Neuronal stem cell (in vitro differentiated cells): ENCODE measurements at regions not wholly inside any gene's neighbourhood (a gene's known extent, or its start where the extent isn't known, plus 50 kb on each side); places are given as distances from the start of the nearest gene placed in this dataset.
"Not testable (repeated sequence)": the region's sequence is repeated elsewhere in the genome, so short reads cannot be mapped to it uniquely, and the experiment has no call there.

ENCODE experiments used
- DNase-seq: peaks from one replicate; pipeline ENCODE4 v3.0.0-alpha.2; 2013; ENCODE audit warnings: low spot score
- H2AFZ ChIP-seq: one replicate; pipeline ENCODE4 v1.6.1; 2013; ENCODE audit warnings: mild to moderate bottlenecking, low read length, inconsistent platforms
- H2AK5ac ChIP-seq: 2 replicates; pipeline ENCODE4 v1.6.1; 2013; ENCODE audit warnings: low read depth, mild to moderate bottlenecking, inconsistent platforms, low read length, moderate library complexity, mixed read lengths
- H2BK120ac ChIP-seq: 2 replicates; pipeline ENCODE4 v1.6.1; 2013; ENCODE audit warnings: low read depth, mild to moderate bottlenecking, inconsistent platforms, low read length, moderate library complexity, mixed read lengths
- H2BK12ac ChIP-seq: one replicate; pipeline ENCODE4 v1.6.1; 2013; ENCODE audit warnings: low read length, inconsistent platforms
- H2BK15ac ChIP-seq: 2 replicates; pipeline ENCODE4 v1.6.1; 2013; ENCODE audit warnings: mild to moderate bottlenecking, low read length, inconsistent platforms, mixed read lengths
- H2BK5ac ChIP-seq: one replicate; pipeline ENCODE4 v1.6.1; 2013; ENCODE audit warnings: inconsistent platforms, mild to moderate bottlenecking, low read length, moderate library complexity
- H3K14ac ChIP-seq: one replicate; pipeline ENCODE4 v1.6.1; 2013; ENCODE audit warnings: low read length, inconsistent platforms
- H3K18ac ChIP-seq: 2 replicates; pipeline ENCODE4 v1.6.1; 2013; ENCODE audit warnings: low read length, inconsistent platforms
- H3K23ac ChIP-seq: 2 replicates; pipeline ENCODE4 v1.6.1; 2013; ENCODE audit warnings: low read depth, mild to moderate bottlenecking, mixed read lengths, low read length, inconsistent platforms; ENCODE audit not compliant: poor library complexity
- H3K27ac ChIP-seq: replicated peaks from 3 replicates; pipeline ENCODE4 v1.5.1; 2013; ENCODE audit warnings: low read length, inconsistent platforms
- H3K27me3 ChIP-seq, 3 experiments: 2 replicates each; pipeline ENCODE4 v1.6.1; 2013; ENCODE audit warnings: low read length in 3 of 3, mild to moderate bottlenecking in 2 of 3, inconsistent platforms in 1 of 3, low read depth in 1 of 3, mixed read lengths in 1 of 3, moderate library complexity in 1 of 3; ENCODE audit not compliant: control insufficient read depth in 3 of 3, insufficient read depth in 3 of 3
- H3K36me3 ChIP-seq, 2 donors: replicated peaks in 1 of 2; 2 replicates each; pipeline ENCODE4 v1.6.1; 2013; ENCODE audit warnings: low read length in 2 of 2; ENCODE audit not compliant: control insufficient read depth in 2 of 2, insufficient read depth in 2 of 2
- H3K4ac ChIP-seq: 2 replicates; pipeline ENCODE4 v1.6.1; 2013; ENCODE audit warnings: inconsistent platforms, mild to moderate bottlenecking, low read length, moderate library complexity
- H3K4me1 ChIP-seq, 2 donors: 1 replicate in 1 of 2; 2 replicates in 1 of 2; pipeline ENCODE4 v1.6.1; 2013; ENCODE audit warnings: low read length in 2 of 2, low read depth in 1 of 2; ENCODE audit not compliant: control insufficient read depth in 2 of 2, insufficient read depth in 1 of 2
- H3K4me2 ChIP-seq: one replicate; pipeline ENCODE4 v1.6.1; 2013; ENCODE audit warnings: mild to moderate bottlenecking, low read length, inconsistent platforms; ENCODE audit not compliant: insufficient read depth, poor library complexity, severe bottlenecking
- H3K4me3 ChIP-seq, 2 donors: 2 replicates each; pipeline ENCODE4 v1.5.1; 2013; ENCODE audit warnings: low read length in 2 of 2, mild to moderate bottlenecking in 2 of 2, inconsistent platforms in 1 of 2, moderate library complexity in 1 of 2
- H3K79me1 ChIP-seq: one replicate; pipeline ENCODE4 v1.6.1; 2013; ENCODE audit warnings: low read depth, mild to moderate bottlenecking, inconsistent platforms, low read length, moderate library complexity
- H3K9ac ChIP-seq: one replicate; pipeline ENCODE4 v1.6.1; 2013; ENCODE audit warnings: mild to moderate bottlenecking, low read depth, low read length, inconsistent platforms; ENCODE audit not compliant: poor library complexity
- H3K9me3 ChIP-seq, 2 donors: replicated peaks in 1 of 2; 2 replicates each; pipeline versions ENCODE3 to v1.6.1; 2013; ENCODE audit warnings: low read length in 2 of 2, mild to moderate bottlenecking in 2 of 2, inconsistent platforms in 1 of 2, low read depth in 1 of 2, mixed read lengths in 1 of 2, moderate library complexity in 1 of 2; ENCODE audit not compliant: control insufficient read depth in 2 of 2, insufficient read depth in 1 of 2
- H4K8ac ChIP-seq: one replicate; pipeline ENCODE4 v1.6.1; 2013; ENCODE audit warnings: low read depth, mild to moderate bottlenecking, inconsistent platforms, low read length, moderate library complexity
- H4K91ac ChIP-seq: one replicate; pipeline ENCODE4 v1.6.1; 2013; ENCODE audit warnings: low read length, low read depth, mild to moderate bottlenecking, inconsistent platforms; ENCODE audit not compliant: poor library complexity
- WGBS, 2 donors: extraction: QIAGEN DNeasy Blood & Tissue Kit; methylation state at CpG; one replicate each; pipeline ENCODE4 v1.1.7; 2013; ENCODE audit warnings: missing lambda C conversion rate in 2 of 2, mixed read lengths in 1 of 2; ENCODE audit not compliant: insufficient read length in 2 of 2, insufficient replicate concordance in 1 of 2; ENCODE audit errors: extremely low coverage in 2 of 2; 5-methylcytosine and 5-hydroxymethylcytosine counted together

GRCh38 chr20:19056909-19057308 is 155.5 kb upstream of the SLC24A3 start:
- Histone ChIP-seq H3K36me3 (no peaks in the 10 kb centered on the region), H3K4me3 (no peak overlapping the region), H4K91ac (no peak overlapping the region), H2BK15ac (no peak overlapping the region), H3K9me3 (no peaks in the 10 kb centered on the region), H2AFZ (no peak overlapping the region), H3K14ac (no peak overlapping the region), H2BK12ac (no peak overlapping the region), H3K79me1 (no peaks in the 10 kb centered on the region), H3K27ac (no peak overlapping the region), H3K4me1 (no peaks in the 10 kb centered on the region), H3K9ac (no peak overlapping the region), H3K4me2 (no peak overlapping the region), H2AK5ac (no peak overlapping the region), H3K4ac (no peak overlapping the region), H3K23ac (no peak overlapping the region), H2BK5ac (no peak overlapping the region), H2BK120ac (no peak overlapping the region), H3K27me3 (no peaks in the 10 kb centered on the region), H4K8ac (no peak overlapping the region), H3K18ac (no peak overlapping the region)
- DNase-seq = no peak
- WGBS, 2 donors = no CpG with 5 or more reads among the region's 3 CpGs

- peaks cover 0 to 13% of the 10 kb centered on the region in 2 donors for H3K9me3 ChIP-seq
- H3K4me3 ChIP-seq, H3K79me1 ChIP-seq, H2BK15ac ChIP-seq, H2BK5ac ChIP-seq, H2BK120ac ChIP-seq, H3K18ac ChIP-seq, H3K4ac ChIP-seq, H3K23ac ChIP-seq, H3K4me2 ChIP-seq, H3K4me1 ChIP-seq, H3K27ac ChIP-seq, H2BK12ac ChIP-seq, H3K9ac ChIP-seq, H4K8ac ChIP-seq, DNase-seq, H2AFZ ChIP-seq, H3K36me3 ChIP-seq, H2AK5ac ChIP-seq, H3K14ac ChIP-seq, H3K27me3 ChIP-seq, H4K91ac ChIP-seq: not testable (repeated sequence)
- no CpG with 5 or more reads among the region's 4 CpGs for WGBS, 2 donors
Observed at GRCh38 chr20:19064788-19065187, 147.7 kb upstream of the SLC24A3 start.

GRCh38 chr20:19067986-19068385 is 144.5 kb upstream of the SLC24A3 start:
- peaks cover 0 to 13% of the 10 kb centered on the region in 2 donors for H3K9me3 ChIP-seq
- DNase-seq = no peak
- H3K4me1 ChIP-seq = peaks cover 0 to 2% of the 10 kb centered on the region in 2 donors
- H3K14ac ChIP-seq = no peak overlapping the region
- H4K8ac ChIP-seq = no peak overlapping the region
- H3K23ac ChIP-seq = no peak overlapping the region
- H3K27ac ChIP-seq = no peak overlapping the region
- no CpG with 5 or more reads among the region's 1 CpG for WGBS, 2 donors
- H3K79me1 ChIP-seq = no peaks in the 10 kb centered on the region
- no peaks in the 10 kb centered on the region for H3K36me3 ChIP-seq
- H3K4me3 ChIP-seq = no peak overlapping the region
- H2AFZ ChIP-seq = no peak overlapping the region
- no peak overlapping the region for H2BK120ac ChIP-seq
- H2BK15ac ChIP-seq = no peak overlapping the region
- H3K9ac ChIP-seq = no peak overlapping the region
- no peak overlapping the region for H2BK12ac ChIP-seq
- no peaks in the 10 kb centered on the region for H3K27me3 ChIP-seq
- H3K4ac ChIP-seq = no peak overlapping the region
- H2BK5ac ChIP-seq = no peak overlapping the region
- H2AK5ac ChIP-seq = no peak overlapping the region
- H4K91ac ChIP-seq = no peak overlapping the region
- H3K4me2 ChIP-seq = no peak overlapping the region
- no peak overlapping the region for H3K18ac ChIP-seq

- Histone ChIP-seq H3K4me2 (no peak overlapping the region), H3K27ac (no peak overlapping the region), H3K9ac (no peak overlapping the region), H3K18ac (no peak overlapping the region), H4K91ac (no peak overlapping the region), H3K27me3 (no peaks in the 10 kb centered on the region), H2BK5ac (no peak overlapping the region), H3K4me1 (peaks cover 0 to 2% of the 10 kb centered on the region in 2 donors), H3K9me3 (peaks cover 0 to 8% of the 10 kb centered on the region in 2 donors), H3K4me3 (no peak overlapping the region), H3K79me1 (no peaks in the 10 kb centered on the region), H3K23ac (no peak overlapping the region), H3K4ac (no peak overlapping the region), H2AK5ac (no peak overlapping the region), H3K36me3 (no peaks in the 10 kb centered on the region), H2BK15ac (no peak overlapping the region), H2AFZ (no peak overlapping the region), H4K8ac (no peak overlapping the region), H2BK12ac (no peak overlapping the region), H2BK120ac (no peak overlapping the region), H3K14ac (no peak overlapping the region)
- WGBS, 2 donors = no CpG with 5 or more reads among the region's 6 CpGs
- DNase-seq = no peak
Observed at GRCh38 chr20:19070026-19070425, 142.4 kb upstream of the SLC24A3 start.
